H9 (cell line): ENCODE measurements at regions not wholly inside any gene's neighbourhood (a gene's known extent, or its start where the extent isn't known, plus 50 kb on each side); places are given as distances from the start of the nearest gene placed in this dataset.

ENCODE experiments used
- DNase-seq: peaks from one replicate; pipeline ENCODE4 v3.0.0-alpha.2; 2017
- H2AFZ ChIP-seq: one replicate; pipeline ENCODE4 v1.6.1; 2013; ENCODE audit warnings: mild to moderate bottlenecking, low read length, control low read depth, moderate library complexity
- H2AK5ac ChIP-seq: 2 replicates; pipeline ENCODE4 v1.6.1; 2013; ENCODE audit warnings: low read length, control low read depth, mixed read lengths; ENCODE audit not compliant: insufficient read length
- H2BK120ac ChIP-seq: one replicate; pipeline ENCODE4 v1.6.1; 2013; ENCODE audit warnings: low read depth, mild to moderate bottlenecking, low read length, control low read depth, inconsistent platforms; ENCODE audit not compliant: poor library complexity, severe bottlenecking
- H2BK12ac ChIP-seq: 2 replicates; pipeline ENCODE4 v1.6.1; 2013; ENCODE audit warnings: low read length, control low read depth, mixed read lengths, low read depth; ENCODE audit not compliant: insufficient read length
- H2BK15ac ChIP-seq: 2 replicates; pipeline ENCODE4 v1.6.1; 2013; ENCODE audit warnings: low read depth, low read length, control low read depth
- H2BK20ac ChIP-seq: one replicate; pipeline ENCODE4 v1.6.1; 2013; ENCODE audit warnings: low read depth, mild to moderate bottlenecking, low read length, control low read depth, inconsistent platforms; ENCODE audit not compliant: poor library complexity, severe bottlenecking
- H2BK5ac ChIP-seq: 2 replicates; pipeline ENCODE4 v1.6.1; 2013; ENCODE audit warnings: low read length, control low read depth, mixed read lengths; ENCODE audit not compliant: insufficient read length
- H3K14ac ChIP-seq: 2 replicates; pipeline ENCODE4 v1.6.1; 2013; ENCODE audit warnings: low read length, control low read depth; ENCODE audit not compliant: insufficient read depth
- H3K18ac ChIP-seq: 2 replicates; pipeline ENCODE4 v1.6.1; 2013; ENCODE audit warnings: low read depth, mild to moderate bottlenecking, mixed read lengths, low read length, control low read depth; ENCODE audit not compliant: insufficient read length
- H3K23ac ChIP-seq: 2 replicates; pipeline ENCODE4 v1.6.1; 2013; ENCODE audit warnings: low read length, control low read depth, mixed read lengths, low read depth; ENCODE audit not compliant: insufficient read length
- H3K23me2 ChIP-seq: 2 replicates; pipeline ENCODE4 v1.6.1; 2013; ENCODE audit warnings: low read depth, mild to moderate bottlenecking, mixed read lengths, low read length, control low read depth; ENCODE audit not compliant: insufficient read length, poor library complexity, severe bottlenecking
- H3K27ac ChIP-seq: 2 replicates; pipeline ENCODE4 v1.5.1; 2013; ENCODE audit warnings: low read length, control low read depth, mixed read lengths, low read depth; ENCODE audit not compliant: insufficient read length
- H3K27me3 ChIP-seq: 2 replicates; pipeline ENCODE4 v1.6.1; 2013; ENCODE audit warnings: low read length, control low read depth, inconsistent platforms; ENCODE audit not compliant: insufficient read depth
- H3K4ac ChIP-seq: 2 replicates; pipeline ENCODE4 v1.6.1; 2013; ENCODE audit warnings: low read depth, mild to moderate bottlenecking, control low read depth, inconsistent platforms, low read length, moderate library complexity
- H3K4me1 ChIP-seq: 2 replicates; pipeline ENCODE4 v1.6.1; 2013; ENCODE audit warnings: low read length, control low read depth, inconsistent platforms; ENCODE audit not compliant: insufficient read depth
- H3K4me2 ChIP-seq: 2 replicates; pipeline ENCODE4 v1.6.1; 2013; ENCODE audit warnings: low read length, control low read depth, mixed read lengths; ENCODE audit not compliant: insufficient read length, insufficient read depth
- H3K56ac ChIP-seq: 2 replicates; pipeline ENCODE4 v1.6.1; 2013; ENCODE audit warnings: low read depth, mild to moderate bottlenecking, mixed read lengths, low read length, control low read depth; ENCODE audit not compliant: insufficient read length
- H3K79me1 ChIP-seq: 2 replicates; pipeline ENCODE4 v1.6.1; 2013; ENCODE audit warnings: low read depth, mild to moderate bottlenecking, moderate library complexity, low read length, control low read depth, inconsistent platforms; ENCODE audit not compliant: insufficient read depth, poor library complexity, severe bottlenecking
- H3K79me2 ChIP-seq: 2 replicates; pipeline ENCODE4 v1.6.1; 2013; ENCODE audit warnings: low read length, control low read depth, inconsistent platforms; ENCODE audit not compliant: insufficient read depth
- H3K9ac ChIP-seq: 2 replicates; pipeline ENCODE4 v1.6.1; 2013; ENCODE audit warnings: low read length, control low read depth, mixed read lengths; ENCODE audit not compliant: insufficient read length; ENCODE audit errors: extremely low read depth
- H3K9me3 ChIP-seq: one replicate; pipeline ENCODE4 v1.6.1; 2013; ENCODE audit warnings: low read depth, low read length, inconsistent platforms; ENCODE audit not compliant: control insufficient read depth
- H3T11ph ChIP-seq: one replicate; pipeline ENCODE4 v1.6.1; 2013; ENCODE audit warnings: mild to moderate bottlenecking, low read length, control low read depth, inconsistent platforms
- H4K20me1 ChIP-seq: one replicate; pipeline ENCODE4 v1.6.1; 2013; ENCODE audit not compliant: control insufficient read depth, insufficient read length, insufficient read depth
- H4K5ac ChIP-seq: 2 replicates; pipeline ENCODE4 v1.6.1; 2013; ENCODE audit warnings: low read depth, mild to moderate bottlenecking, mixed read lengths, low read length, control low read depth; ENCODE audit not compliant: insufficient read length
- H4K8ac ChIP-seq: replicated peaks from 2 replicates; pipeline ENCODE4 v1.6.1; 2013; ENCODE audit warnings: low read length, control low read depth, mixed read lengths, low read depth; ENCODE audit not compliant: insufficient read length
- H4K91ac ChIP-seq: 2 replicates; pipeline ENCODE4 v1.6.1; 2013; ENCODE audit warnings: low read depth, mild to moderate bottlenecking, moderate library complexity, mixed read lengths, low read length, control low read depth; ENCODE audit not compliant: insufficient read length
- H3K27ac Mint-ChIP-seq, 3 experiments: 2 replicates in 2 of 3; 3 replicates in 1 of 3; pipeline ENCODE4 v1.8.0; 2020 to 2021; ENCODE audit warnings: mixed read lengths in 3 of 3, mild to moderate bottlenecking in 1 of 3, moderate library complexity in 1 of 3
- H3K27me3 Mint-ChIP-seq: 2 replicates; pipeline ENCODE4 v1.8.0; 2021; ENCODE audit warnings: low read depth, mild to moderate bottlenecking, moderate library complexity, mixed read lengths
- H3K36me3 Mint-ChIP-seq, 3 experiments: 2 replicates in 2 of 3; 3 replicates in 1 of 3; pipeline ENCODE4 v1.8.0; 2020 to 2021; ENCODE audit warnings: low read depth in 3 of 3, mixed read lengths in 3 of 3; ENCODE audit not compliant: insufficient read depth in 1 of 3
- H3K4me1 Mint-ChIP-seq, 2 experiments: 2 replicates each; pipeline ENCODE4 v1.8.0; 2020; ENCODE audit warnings: mixed read lengths in 2 of 2
- H3K4me3 Mint-ChIP-seq, 2 experiments: 2 replicates in 1 of 2; 3 replicates in 1 of 2; pipeline ENCODE4 v1.8.0; 2020 to 2021; ENCODE audit warnings: mild to moderate bottlenecking in 2 of 2, mixed read lengths in 2 of 2, moderate library complexity in 1 of 2
- H3K9me3 Mint-ChIP-seq, 2 experiments: 2 replicates in 1 of 2; 3 replicates in 1 of 2; pipeline ENCODE4 v1.8.0; 2020; ENCODE audit warnings: mild to moderate bottlenecking in 2 of 2, mixed read lengths in 2 of 2, moderate library complexity in 1 of 2
- WGBS: extraction: QIAGEN DNeasy Blood & Tissue Kit; methylation state at CpG from one replicate; pipeline ENCODE4 v1.1.7; 2013; ENCODE audit warnings: missing lambda C conversion rate, low lambda C conversion rate, mixed read lengths; ENCODE audit not compliant: insufficient read length; ENCODE audit errors: extremely low coverage; 5-methylcytosine and 5-hydroxymethylcytosine counted together
- TF ChIP-seq, protein P1 (sequence below): fragments of 200-600 bp; sonication (generic); conservative IDR thresholded peaks from 3 replicates; pipeline ENCODE4 v1.8.0; 2021; ENCODE audit warnings: antibody characterized with exemption, mild to moderate bottlenecking

DNA sequence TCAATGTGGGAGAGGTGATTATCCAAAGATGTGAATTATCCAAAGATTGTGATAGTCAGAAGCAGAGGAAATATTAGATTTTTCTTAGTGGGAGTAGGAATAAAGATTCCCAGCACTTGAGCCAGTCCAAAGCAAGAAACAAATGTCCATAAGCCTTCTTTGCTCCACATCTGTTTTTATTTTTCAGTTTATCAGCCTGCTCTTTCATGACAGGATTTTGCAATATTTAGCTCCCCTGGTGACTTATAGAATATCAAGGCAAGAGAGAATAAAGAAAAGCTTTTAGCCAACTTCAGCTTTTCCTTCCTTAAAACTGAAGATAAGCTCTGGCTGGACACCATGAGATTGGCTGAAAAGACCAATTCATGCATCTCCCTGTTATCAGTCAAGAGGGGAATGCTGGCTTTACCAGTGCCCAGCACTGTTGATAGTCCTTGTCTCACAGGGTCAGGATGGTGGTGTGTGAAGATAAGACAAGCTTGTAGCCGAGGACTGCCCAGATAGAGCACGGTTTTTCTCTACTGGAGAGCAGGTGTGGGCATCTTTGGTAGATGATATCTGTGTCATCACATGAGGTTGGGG lies 706.5 kb downstream of the KCNJ2 start:
- no peak overlapping the region for H4K8ac ChIP-seq
- H3K14ac ChIP-seq: no peak overlapping the region
- no peak overlapping the region for H2AFZ ChIP-seq
- H3K79me1 ChIP-seq: no peaks in the 10 kb centered on the region
- H2BK5ac ChIP-seq: no peak overlapping the region
- no peak overlapping the region for H4K5ac ChIP-seq
- peaks cover 0 to 2% (median 0%) of the 10 kb centered on the region in 3 experiments; a peak in 1 of 7 replicates for H3K36me3 Mint-ChIP-seq
- no peak overlapping the region for H2BK15ac ChIP-seq
- H3K79me2 ChIP-seq: no peaks in the 10 kb centered on the region
- no peaks in the 10 kb centered on the region for H3K9me3 ChIP-seq
- no peak overlapping the region for H3K56ac ChIP-seq
- DNase-seq: no peak
- H3K9me3 Mint-ChIP-seq: no peaks in the 10 kb centered on the region; a peak in 1 of 5 replicates
- WGBS: no CpG with 5 or more reads among the region's 2 CpGs
- H2AK5ac ChIP-seq: no peak overlapping the region
- no peak overlapping the region for H3K18ac ChIP-seq
- H2BK12ac ChIP-seq: no peak overlapping the region
- no peaks in the 10 kb centered on the region for H3K27me3 ChIP-seq
- H2BK120ac ChIP-seq: no peak overlapping the region
- no peak overlapping the region for H3K4me3 Mint-ChIP-seq
- no peak overlapping the region for H2BK20ac ChIP-seq
- H3K27me3 Mint-ChIP-seq: no peaks in the 10 kb centered on the region
- no peaks in the 10 kb centered on the region for H3K4me1 ChIP-seq
- TF ChIP-seq, protein P1, sequence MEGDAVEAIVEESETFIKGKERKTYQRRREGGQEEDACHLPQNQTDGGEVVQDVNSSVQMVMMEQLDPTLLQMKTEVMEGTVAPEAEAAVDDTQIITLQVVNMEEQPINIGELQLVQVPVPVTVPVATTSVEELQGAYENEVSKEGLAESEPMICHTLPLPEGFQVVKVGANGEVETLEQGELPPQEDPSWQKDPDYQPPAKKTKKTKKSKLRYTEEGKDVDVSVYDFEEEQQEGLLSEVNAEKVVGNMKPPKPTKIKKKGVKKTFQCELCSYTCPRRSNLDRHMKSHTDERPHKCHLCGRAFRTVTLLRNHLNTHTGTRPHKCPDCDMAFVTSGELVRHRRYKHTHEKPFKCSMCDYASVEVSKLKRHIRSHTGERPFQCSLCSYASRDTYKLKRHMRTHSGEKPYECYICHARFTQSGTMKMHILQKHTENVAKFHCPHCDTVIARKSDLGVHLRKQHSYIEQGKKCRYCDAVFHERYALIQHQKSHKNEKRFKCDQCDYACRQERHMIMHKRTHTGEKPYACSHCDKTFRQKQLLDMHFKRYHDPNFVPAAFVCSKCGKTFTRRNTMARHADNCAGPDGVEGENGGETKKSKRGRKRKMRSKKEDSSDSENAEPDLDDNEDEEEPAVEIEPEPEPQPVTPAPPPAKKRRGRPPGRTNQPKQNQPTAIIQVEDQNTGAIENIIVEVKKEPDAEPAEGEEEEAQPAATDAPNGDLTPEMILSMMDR: no peak
- H3T11ph ChIP-seq: no peak overlapping the region
- H4K20me1 ChIP-seq: no peaks in the 10 kb centered on the region
- H3K9ac ChIP-seq: no peak overlapping the region
- no peaks in the 10 kb centered on the region for H3K23me2 ChIP-seq
- no peak overlapping the region for H4K91ac ChIP-seq
- no peak overlapping the region for H3K4ac ChIP-seq
- no peak overlapping the region for H3K27ac ChIP-seq
- no peak overlapping the region for H3K27ac Mint-ChIP-seq
- no peak overlapping the region for H3K4me2 ChIP-seq
- no peak overlapping the region for H3K23ac ChIP-seq
- H3K4me1 Mint-ChIP-seq: peaks cover 5 to 9% of the 10 kb centered on the region in 2 experiments
